ENCODE measurements at regions not wholly inside any gene's neighbourhood (a gene's known extent, or its start where the extent isn't known, plus 50 kb on each side); places are given as distances from the start of the nearest gene placed in this dataset.

- TF ChIP-seq CTCF (IDR thresholded peaks at IDR 0.05) (no peak), POLR2A (IDR thresholded peaks at IDR 0.05) (no peak)
Measured at GRCh38 chr5:119902593-119902992, 273.2 kb downstream of the FAM170A start.

All from uterus (tissue), 2 donors.